Adrenal gland (tissue), 9 donors: ENCODE measurements at regions not wholly inside any gene's neighbourhood (a gene's known extent, or its start where the extent isn't known, plus 50 kb on each side); places are given as distances from the start of the nearest gene placed in this dataset.

Experiments
- DNase-seq, 7 donors: peaks; one replicate each; pipeline ENCODE4 v3.0.0-alpha.2; 2019 to 2020
- H3K27ac ChIP-seq, 5 donors: fragments of 200-600 bp; sonication (generic) in 4 of 5; 1 replicate in 3 of 5; 2 replicates in 2 of 5; pipeline versions ENCODE4 v1.5.1 to v1.8.0; 2016 to 2020; ENCODE audit warnings: mild to moderate bottlenecking in 1 of 5
- H3K27me3 ChIP-seq: fragments of 200-600 bp; 2 replicates; pipeline ENCODE4 v1.8.0; 2021
- H3K36me3 ChIP-seq, 2 donors: fragments of 200-600 bp; replicated peaks in 1 of 2; 1 replicate in 1 of 2; 2 replicates in 1 of 2; pipeline versions ENCODE4 v1.5.1 to v1.8.0; 2018 to 2022
- H3K4me1 ChIP-seq, 2 donors: fragments of 200-600 bp; replicated peaks in 1 of 2; 1 replicate in 1 of 2; 2 replicates in 1 of 2; pipeline versions ENCODE4 v1.5.1 to v1.8.0; 2018 to 2021
- H3K4me3 ChIP-seq, 4 donors: fragments of 200-600 bp; sonication (generic) in 3 of 4; one replicate each; pipeline ENCODE4 v1.5.1; 2016 to 2018
- H3K9me3 ChIP-seq, 3 donors: fragments of 200-600 bp; sonication (generic) in 1 of 3; replicated peaks in 1 of 3; 1 replicate in 2 of 3; 2 replicates in 1 of 3; pipeline versions ENCODE4 v1.5.1 to v1.8.0; 2016 to 2021
- POLR2A ChIP-seq, 2 donors: fragments of 450-650 bp; IDR thresholded peaks; one replicate each; pipeline ENCODE4 v1.6.1; 2017; ENCODE audit warnings: antibody characterized with exemption in 2 of 2, mild to moderate bottlenecking in 2 of 2, moderate library complexity in 1 of 2
- WGBS, 4 donors: extraction: QIAGEN DNeasy Blood & Tissue Kit in 2 of 4; methylation state at CpG; one replicate each; pipeline versions ENCODE4 v1.1.5 to v1.1.7; 2013 to 2017; 5-methylcytosine and 5-hydroxymethylcytosine counted together
- intact Hi-C, 2 donors: fragments of 100-400 bp; cut with DNase I; formaldehyde crosslinking; loops; one replicate each; pipeline versions ENCODE4 v1.14.1 to v1.15.0; 2022 to 2023
- TF ChIP-seq, protein P1 (sequence below), 6 experiments: fragments of 450-650 bp in 4 of 6; fragments of 200-600 bp in 2 of 6; sonication (generic) in 1 of 6; IDR thresholded peaks; 1 replicate in 5 of 6; 2 replicates in 1 of 6; pipeline versions ENCODE4 v1.5.1 to v1.8.0; 2016 to 2021; ENCODE audit warnings: antibody characterized with exemption in 6 of 6, mild to moderate bottlenecking in 2 of 6, moderate library complexity in 1 of 6
- donor health status: healthy with polysubstance abuse.
- donor health status: Bipolar disorder and iron deficiency.
- donor health status: DM: yes; HTN: yes; CAD: no.
- donor health status: DM: no; HTN: no; CAD: no.
- donor health status: DM: no; HTN: no; CAD: no.

DNA sequence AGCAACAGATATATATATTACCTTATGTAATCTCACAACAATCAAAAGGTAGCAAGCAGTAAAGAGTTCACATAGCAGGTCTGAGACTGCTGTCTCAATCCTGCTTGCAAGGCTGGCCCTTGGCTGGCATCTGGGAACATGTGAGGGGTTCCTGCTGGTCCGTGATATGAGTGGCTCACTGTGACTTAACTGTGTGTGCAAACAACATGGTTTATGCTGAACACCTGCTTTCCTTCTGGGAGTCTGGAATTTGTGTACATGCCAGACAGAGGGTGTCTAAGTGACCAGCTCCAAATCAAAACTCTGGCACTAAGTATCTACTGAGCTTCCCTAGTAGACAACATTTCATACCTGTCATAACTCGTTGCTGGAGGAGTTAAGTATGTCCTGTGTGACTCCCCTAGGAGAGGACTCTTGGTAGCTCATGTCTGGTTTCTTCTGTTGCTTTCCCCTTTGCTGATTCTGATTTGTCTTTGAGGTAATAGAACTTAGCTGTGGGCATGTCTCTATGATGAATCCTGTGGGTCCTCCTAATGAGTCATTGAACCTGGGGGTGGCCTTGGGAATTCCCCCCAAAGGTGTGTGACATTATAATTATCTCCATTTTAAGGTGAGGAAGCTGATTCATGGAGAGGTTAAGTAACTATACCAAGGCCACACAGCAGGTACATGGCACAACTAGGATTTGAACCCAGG is 131.6 kb upstream of the NEDD9 start:
- Histone ChIP-seq H3K36me3 (no peaks in the 10 kb centered on the region), H3K4me1 (no peaks in the 10 kb centered on the region), H3K27ac (peak overlapping the region in 4 of 5 donors; percentile 53 to 86 (median 65)), H3K4me3 (no peak overlapping the region), H3K9me3 (no peaks in the 10 kb centered on the region), H3K27me3 (no peaks in the 10 kb centered on the region)
- WGBS, 4 donors: 59 to 83% (median 72%) methylated on average over 2 of the region's 2 CpGs
- intact Hi-C loops: no loop called here
- DNase-seq: no peak
- no peak for TF ChIP-seq POLR2A (IDR thresholded peaks at IDR 0.05)
- TF ChIP-seq, protein P1, sequence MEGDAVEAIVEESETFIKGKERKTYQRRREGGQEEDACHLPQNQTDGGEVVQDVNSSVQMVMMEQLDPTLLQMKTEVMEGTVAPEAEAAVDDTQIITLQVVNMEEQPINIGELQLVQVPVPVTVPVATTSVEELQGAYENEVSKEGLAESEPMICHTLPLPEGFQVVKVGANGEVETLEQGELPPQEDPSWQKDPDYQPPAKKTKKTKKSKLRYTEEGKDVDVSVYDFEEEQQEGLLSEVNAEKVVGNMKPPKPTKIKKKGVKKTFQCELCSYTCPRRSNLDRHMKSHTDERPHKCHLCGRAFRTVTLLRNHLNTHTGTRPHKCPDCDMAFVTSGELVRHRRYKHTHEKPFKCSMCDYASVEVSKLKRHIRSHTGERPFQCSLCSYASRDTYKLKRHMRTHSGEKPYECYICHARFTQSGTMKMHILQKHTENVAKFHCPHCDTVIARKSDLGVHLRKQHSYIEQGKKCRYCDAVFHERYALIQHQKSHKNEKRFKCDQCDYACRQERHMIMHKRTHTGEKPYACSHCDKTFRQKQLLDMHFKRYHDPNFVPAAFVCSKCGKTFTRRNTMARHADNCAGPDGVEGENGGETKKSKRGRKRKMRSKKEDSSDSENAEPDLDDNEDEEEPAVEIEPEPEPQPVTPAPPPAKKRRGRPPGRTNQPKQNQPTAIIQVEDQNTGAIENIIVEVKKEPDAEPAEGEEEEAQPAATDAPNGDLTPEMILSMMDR (IDR thresholded peaks at IDR 0.05): no peak

DNA sequence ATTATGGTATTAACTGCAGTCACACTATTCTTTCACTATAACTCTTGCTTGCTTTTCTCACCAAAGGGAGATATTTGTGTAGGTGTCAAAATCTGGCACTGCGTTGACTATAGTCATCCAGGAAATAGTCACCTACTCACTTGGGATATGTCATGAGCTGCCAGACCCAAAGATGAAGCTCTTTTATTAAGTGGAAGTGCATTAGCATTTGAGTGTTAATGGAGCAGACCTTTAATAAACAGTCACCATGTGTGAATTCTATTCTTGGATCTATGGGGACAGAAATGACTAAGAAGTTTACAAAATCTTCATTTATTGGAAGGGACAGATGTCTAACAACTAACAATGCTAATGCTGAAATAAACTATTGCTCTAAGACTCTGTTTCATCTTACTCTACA is 130.1 kb upstream of the NEDD9 start:
- no peaks in the 10 kb centered on the region for H3K4me1 ChIP-seq
- 60 to 82% (median 71%) methylated on average over 1 of the region's 1 CpG for WGBS, 4 donors
- intact Hi-C loops: no loop called here
- no peaks in the 10 kb centered on the region for H3K27me3 ChIP-seq
- no peak for DNase-seq
- H3K27ac ChIP-seq: no peak overlapping the region
- TF ChIP-seq, protein P1 (IDR thresholded peaks at IDR 0.05): no peak
- no peak for TF ChIP-seq POLR2A (IDR thresholded peaks at IDR 0.05)
- H3K4me3 ChIP-seq: no peak overlapping the region
- H3K9me3 ChIP-seq: no peaks in the 10 kb centered on the region
- H3K36me3 ChIP-seq: no peaks in the 10 kb centered on the region

DNA sequence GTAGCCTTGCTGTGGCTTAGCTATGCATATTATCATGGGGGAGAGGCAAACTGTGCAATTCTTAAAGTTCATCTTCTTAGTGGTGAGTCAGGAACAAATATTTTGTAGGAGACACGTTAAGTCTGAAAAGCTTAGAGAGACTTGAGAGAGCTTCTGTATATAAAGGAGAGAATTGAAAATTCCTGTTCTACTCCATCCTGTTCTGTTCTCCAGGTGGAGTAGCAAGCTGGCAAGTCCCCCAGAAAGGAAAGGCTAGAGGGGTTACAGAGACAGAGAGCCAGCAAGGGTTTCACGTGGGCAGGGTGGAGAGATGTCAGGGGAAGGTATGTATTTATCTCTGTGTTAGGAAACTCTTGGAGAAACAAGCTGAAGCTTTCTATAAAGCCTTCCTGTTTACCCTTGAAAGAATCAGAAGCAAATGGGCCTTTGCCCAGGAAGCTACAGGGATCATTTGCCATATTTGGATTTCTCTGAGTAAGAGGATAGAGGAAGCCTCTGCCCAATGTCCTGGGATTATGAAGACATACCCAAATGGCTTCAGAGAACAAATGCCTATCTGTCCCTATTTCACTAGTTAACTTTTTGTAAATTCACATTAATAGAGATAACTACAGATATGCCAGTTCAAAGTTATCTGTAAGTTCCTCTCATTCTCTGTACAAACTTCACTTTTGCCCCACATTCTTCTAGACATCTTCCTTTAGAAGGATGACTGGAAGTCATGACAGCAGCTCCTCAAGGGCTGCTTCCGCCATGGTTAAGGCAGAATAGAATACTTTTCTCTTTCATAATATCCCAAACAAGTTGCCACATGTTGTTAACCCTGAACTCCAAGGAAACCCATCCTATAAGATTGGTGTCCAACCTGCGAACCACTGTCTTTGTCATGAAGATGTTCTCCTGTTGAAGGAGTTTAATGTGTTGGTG is 126.7 kb upstream of the NEDD9 start:
- no peak for DNase-seq
- H3K27me3 ChIP-seq: no peaks in the 10 kb centered on the region
- H3K4me3 ChIP-seq: no peak overlapping the region
- TF ChIP-seq POLR2A (IDR thresholded peaks at IDR 0.05): no peak
- TF ChIP-seq, protein P1 (IDR thresholded peaks at IDR 0.05): no peak
- peak overlapping the region in 3 of 5 donors; percentile 46 to 73 (median 51) for H3K27ac ChIP-seq
- no peaks in the 10 kb centered on the region for H3K9me3 ChIP-seq
- no peaks in the 10 kb centered on the region for H3K36me3 ChIP-seq
- H3K4me1 ChIP-seq: peaks cover 0 to 8% of the 10 kb centered on the region in 2 donors
- intact Hi-C loops: no loop called here
- WGBS, 4 donors: 69 to 79% (median 77%) methylated on average over 4 of the region's 4 CpGs

DNA sequence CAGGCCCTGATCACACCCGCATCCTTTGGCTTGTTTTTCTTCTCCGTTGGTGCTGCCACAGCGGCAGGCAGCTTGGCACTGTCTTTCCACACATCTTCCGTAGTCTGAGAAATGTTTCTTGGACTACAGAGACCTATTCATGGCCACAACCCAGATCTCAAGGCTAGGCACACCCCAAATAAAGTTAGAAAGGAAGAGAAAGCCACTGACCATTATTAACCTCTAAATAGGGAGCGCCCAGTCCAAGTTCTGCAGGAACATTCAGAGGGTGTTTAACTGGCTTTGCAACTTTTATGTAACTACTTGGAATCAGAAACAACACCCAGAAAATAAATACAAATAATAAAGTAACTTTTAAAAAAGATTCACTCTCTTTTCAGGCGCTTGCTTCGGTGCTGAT is 124.8 kb upstream of the NEDD9 start:
- Histone ChIP-seq H3K9me3 (no peaks in the 10 kb centered on the region), H3K27ac (peak overlapping the region in 3 of 5 donors; percentile 37 to 57 (median 44)), H3K4me1 (peaks cover 0 to 8% of the 10 kb centered on the region in 2 donors), H3K4me3 (no peak overlapping the region), H3K27me3 (no peaks in the 10 kb centered on the region), H3K36me3 (no peaks in the 10 kb centered on the region)
- no peak for TF ChIP-seq POLR2A (IDR thresholded peaks at IDR 0.05)
- TF ChIP-seq, protein P1 (IDR thresholded peaks at IDR 0.05): no peak
- no peak for DNase-seq
- intact Hi-C loops: no loop called here
- 76 to 90% (median 87%) methylated on average over 7 of the region's 7 CpGs for WGBS, 4 donors
